Stimulated activated CD8-positive, alpha-beta memory T cell treated with anti-CD3 and anti-CD28 coated beads, Interleukin-4, amount 100 ng/mL, for 48 hours (primary cell): ENCODE measurements at regions not wholly inside any gene's neighbourhood (a gene's known extent, or its start where the extent isn't known, plus 50 kb on each side); places are given as distances from the start of the nearest gene placed in this dataset.
"Not testable (repeated sequence)": the region's sequence is repeated elsewhere in the genome, so short reads cannot be mapped to it uniquely, and the experiment has no call there.

Experiments used
- DNase-seq: peaks from one replicate; pipeline ENCODE4 v3.0.0-alpha.2; 2020

- no peak for DNase-seq
Measured at GRCh38 chrX:124426288-124427169, 80.2 kb downstream of the SH2D1A start.

- DNase-seq, result no peak
Measured at GRCh38 chrX:124433186-124433585, 86.8 kb downstream of the SH2D1A start.

- DNase-seq, result no peak
Measured at GRCh38 chrX:124435616-124436015, 89.3 kb downstream of the SH2D1A start.

GRCh38 chrX:124440695-124441094, 94.3 kb downstream of the SH2D1A start:
- no peak for DNase-seq

GRCh38 chrX:124441971-124442590, 95.7 kb downstream of the SH2D1A start:
- no peak for DNase-seq

GRCh38 chrX:124455966-124456365, 109.6 kb downstream of the SH2D1A start:
- no peak for DNase-seq

- not testable (repeated sequence) for DNase-seq
Measured at GRCh38 chrX:124459851-124460250, 113.5 kb downstream of the SH2D1A start.

GRCh38 chrX:124462931-124463330, 116.6 kb downstream of the SH2D1A start:
- no peak for DNase-seq

- no peak for DNase-seq
Measured at GRCh38 chrX:124467202-124467601, 120.8 kb downstream of the SH2D1A start.

- DNase-seq, result no peak
Measured at GRCh38 chrX:124475358-124475757, 129.0 kb downstream of the SH2D1A start.

- DNase-seq, result no peak
Measured at GRCh38 chrX:124476562-124476961, 130.2 kb downstream of the SH2D1A start.

- DNase-seq, result no peak
Measured at GRCh38 chrX:124478046-124478445, 131.7 kb downstream of the SH2D1A start.

- DNase-seq, result no peak
Measured at GRCh38 chrX:124488412-124489161, 142.2 kb downstream of the SH2D1A start.

GRCh38 chrX:124493984-124494383, 147.6 kb downstream of the SH2D1A start:
- DNase-seq, result no peak

- DNase-seq, result no peak
Measured at GRCh38 chrX:124497386-124497785, 151.0 kb downstream of the SH2D1A start.

GRCh38 chrX:124501586-124501985, 155.2 kb downstream of the SH2D1A start:
- DNase-seq, result no peak

GRCh38 chrX:124502166-124502565, 155.8 kb downstream of the SH2D1A start:
- DNase-seq, result peak; percentile 23

- DNase-seq, result no peak
Measured at GRCh38 chrX:124502599-124502998, 156.2 kb downstream of the SH2D1A start.

- DNase-seq, result no peak
Measured at GRCh38 chrX:124504111-124504983, 158.0 kb downstream of the SH2D1A start.

- no peak for DNase-seq
Measured at GRCh38 chrX:124506066-124506465, 159.7 kb downstream of the SH2D1A start.

- no peak for DNase-seq
Measured at GRCh38 chrX:124507246-124507645, 160.9 kb downstream of the SH2D1A start.

- DNase-seq, result no peak
Measured at GRCh38 chrX:124518885-124519284, 172.5 kb downstream of the SH2D1A start.

- DNase-seq, result no peak
Measured at GRCh38 chrX:124524852-124525251, 178.5 kb downstream of the SH2D1A start.
